H54 (cell line): ENCODE measurements at regions not wholly inside any gene's neighbourhood (a gene's known extent, or its start where the extent isn't known, plus 50 kb on each side); places are given as distances from the start of the nearest gene placed in this dataset.

Source experiments
- DNase-seq: peaks from one replicate; pipeline ENCODE4 v3.0.0; 2011; ENCODE audit warnings: low spot score, mixed read lengths; ENCODE audit not compliant: insufficient read length
- FAIRE-seq: peaks from 3 replicates; lab custom pipeline; 2011; peaks lifted over from hg19 to GRCh38; lab: Jason Lieb, UNC
- POLR2A ChIP-seq: IDR thresholded peaks from 2 replicates; pipeline ENCODE4 v1.6.1; 2011; ENCODE audit warnings: low read depth, mild to moderate bottlenecking, low read length

- no peak for TF ChIP-seq POLR2A
- FAIRE-seq (no peak), DNase-seq (no peak)
Measured at GRCh38 chr5:67249590-67249895, 52.9 kb upstream of the CD180 start.

- DNase-seq, result no peak
- TF ChIP-seq POLR2A, result no peak
- FAIRE-seq, result no peak
Measured at GRCh38 chr5:67248703-67249589, 52.3 kb upstream of the CD180 start.

- TF ChIP-seq POLR2A, result no peak
- FAIRE-seq, result no peak
- DNase-seq, result no peak
Measured at GRCh38 chr5:67246546-67247268, 50.1 kb upstream of the CD180 start.
